GM11168 (cell line): ENCODE measurements at regions not wholly inside any gene's neighbourhood (a gene's known extent, or its start where the extent isn't known, plus 50 kb on each side); places are given as distances from the start of the nearest gene placed in this dataset.
"Not testable (repeated sequence)": the region's sequence is repeated elsewhere in the genome, so short reads cannot be mapped to it uniquely, and the experiment has no call there.

ENCODE experiments used
- in situ Hi-C: fragments of 300-500 bp; cut with MboI; formaldehyde crosslinking; loops from one replicate; pipeline ENCODE4 v1.12.0; 2022; ENCODE audit warnings: low sequenced_read_pairs; ENCODE audit not compliant: unreplicated experiment

- in situ Hi-C loops = no loop called here
These were observed 585.2 kb upstream of the TUSC1 start for GRCh38 chr9:26263478-26263877.

GRCh38 chr9:26262421-26263107 is 584.3 kb upstream of the TUSC1 start:
- in situ Hi-C loops = no loop called here

GRCh38 chr9:26261503-26262330 is 583.5 kb upstream of the TUSC1 start:
- in situ Hi-C loops = no loop called here

GRCh38 chr9:26260238-26260637 is 582.0 kb upstream of the TUSC1 start:
- in situ Hi-C loops = no loop called here

- in situ Hi-C loops = no loop called here
These were observed 569.6 kb upstream of the TUSC1 start for GRCh38 chr9:26247861-26248260.

GRCh38 chr9:26244661-26245451 is 566.6 kb upstream of the TUSC1 start:
- in situ Hi-C loops = no loop called here

GRCh38 chr9:26243726-26244125 is 565.5 kb upstream of the TUSC1 start:
- in situ Hi-C loops = no loop called here

- in situ Hi-C loops = no loop called here
These were observed 564.9 kb upstream of the TUSC1 start for GRCh38 chr9:26243029-26243697.

- in situ Hi-C loops = no loop called here
These were observed 561.8 kb upstream of the TUSC1 start for GRCh38 chr9:26240020-26240419.

- in situ Hi-C loops = no loop called here
These were observed 559.0 kb upstream of the TUSC1 start for GRCh38 chr9:26237256-26237655.

- in situ Hi-C loops = no loop called here
These were observed 556.6 kb upstream of the TUSC1 start for GRCh38 chr9:26234865-26235264.

GRCh38 chr9:26231391-26231790 is 553.1 kb upstream of the TUSC1 start:
- in situ Hi-C loops = no loop called here

GRCh38 chr9:26229324-26230054 is 551.2 kb upstream of the TUSC1 start:
- in situ Hi-C loops = no loop called here

- in situ Hi-C loops = no loop called here
These were observed 550.0 kb upstream of the TUSC1 start for GRCh38 chr9:26228273-26228672.

GRCh38 chr9:26221290-26221689 is 543.0 kb upstream of the TUSC1 start:
- in situ Hi-C loops = no loop called here

GRCh38 chr9:26220367-26220766 is 542.1 kb upstream of the TUSC1 start:
- in situ Hi-C loops = no loop called here

- in situ Hi-C loops = no loop called here
These were observed 541.7 kb upstream of the TUSC1 start for GRCh38 chr9:26219961-26220360.

GRCh38 chr9:26216702-26217101 is 538.5 kb upstream of the TUSC1 start:
- in situ Hi-C loops = no loop called here

GRCh38 chr9:26214713-26215444 is 536.6 kb upstream of the TUSC1 start:
- in situ Hi-C loops = not testable (repeated sequence)
